ENCODE measurements at regions not wholly inside any gene's neighbourhood (a gene's known extent, or its start where the extent isn't known, plus 50 kb on each side); places are given as distances from the start of the nearest gene placed in this dataset.

- H3K27ac Mint-ChIP-seq, result no peak overlapping the region
- intact Hi-C loops (cut with micrococcal nuclease), result no loop called here
- WGBS (ENCODE audit: insufficient coverage), result 86% methylated on average over 11 of the region's 16 CpGs
These were observed 1390.5 kb downstream of the TBC1D22A start for GRCh38 chr22:48152916-48153315.

GRCh38 chr22:48152164-48152775 is 1389.8 kb downstream of the TBC1D22A start:
- peaks cover 4 to 12% of the 10 kb centered on the region in 2 donors for H3K4me1 ChIP-seq (ENCODE audit: control insufficient read depth in 2 of 2, insufficient read depth in 2 of 2, low read length in 2 of 2)
- ChIA-PET POLR2A (no interaction called here), CTCF (no interaction called here)
- Mint-ChIP-seq H3K4me3 (peak overlapping the region; percentile 6), H3K27ac (no peak overlapping the region), H3K4me1 (peaks cover 7% of the 10 kb centered on the region), H3K9me3 (ENCODE audit: insufficient read depth) (no peaks in the 10 kb centered on the region), H3K27me3 (peaks cover under 1% of the 10 kb centered on the region)
- DNase-seq (peak; percentile 58), ATAC-seq (ENCODE audit: low read depth) (no peak)
- no peaks in the 10 kb centered on the region for H3K36me3 ChIP-seq (replicated peaks in 1 of 2; ENCODE audit: control extremely low read depth in 1 of 2, control insufficient read depth in 1 of 2, extremely low read depth in 1 of 2, insufficient read depth in 2 of 2, low read length in 1 of 2)
- no peak overlapping the region for H3K9ac ChIP-seq (ENCODE audit: low read length)
- no peak overlapping the region for H3K27ac ChIP-seq (ENCODE audit: low read length in 2 of 2)
- H3K4me3 ChIP-seq (ENCODE audit: control extremely low read depth in 1 of 5, extremely low read depth in 1 of 5, insufficient read depth in 1 of 5, low read depth in 2 of 5, low read length in 4 of 5), result no peak overlapping the region
- WGBS (ENCODE audit: insufficient coverage), result 57% methylated on average over 16 of the region's 16 CpGs
- peak overlapping the region; percentile 42 for H3K4me2 ChIP-seq (replicated peaks; ENCODE audit: low read depth, low read length, poor library complexity, severe bottlenecking)
- no peaks in the 10 kb centered on the region for H3K27me3 ChIP-seq (replicated peaks in 1 of 4; ENCODE audit: control extremely low read depth in 1 of 4, control insufficient read depth in 3 of 4, insufficient read depth in 4 of 4, low read length in 3 of 4)
- no peaks in the 10 kb centered on the region for H3K79me2 ChIP-seq (ENCODE audit: control insufficient read depth, insufficient read depth, low read length)
- H4K20me1 ChIP-seq (ENCODE audit: control insufficient read depth, insufficient read depth, low read length, poor library complexity, severe bottlenecking), result no peaks in the 10 kb centered on the region
- H2AFZ ChIP-seq (ENCODE audit: insufficient read depth, low read depth, low read length, poor library complexity, severe bottlenecking), result peak overlapping the region; percentile 42
- intact Hi-C loops (cut with micrococcal nuclease), result no loop called here
- H3K9me3 ChIP-seq (ENCODE audit: control extremely low read depth in 1 of 3, control insufficient read depth in 2 of 3, insufficient read depth in 1 of 3, low read length in 2 of 3), result peaks cover 0 to 2% (median 0%) of the 10 kb centered on the region in 3 donors
- no peak for TF ChIP-seq CTCF (IDR thresholded peaks at IDR 0.05)
- TF ChIP-seq EZH2 (IDR thresholded peaks at IDR 0.05; ENCODE audit: borderline replicate concordance, insufficient read depth, low read depth, low read length, poor library complexity, severe bottlenecking), result no peak

More at GRCh38 chr22:48152916-48153315, 1390.5 kb downstream of the TBC1D22A start:
- TF ChIP-seq CTCF (IDR thresholded peaks at IDR 0.05), result no peak
- no peak for TF ChIP-seq EZH2 (IDR thresholded peaks at IDR 0.05; ENCODE audit: borderline replicate concordance, insufficient read depth, low read depth, low read length, poor library complexity, severe bottlenecking)
- Mint-ChIP-seq H3K27me3 (no peaks in the 10 kb centered on the region), H3K9me3 (ENCODE audit: insufficient read depth) (no peaks in the 10 kb centered on the region), H3K4me3 (no peak overlapping the region), H3K4me1 (peaks cover 7% of the 10 kb centered on the region)
- ChIA-PET CTCF (no interaction called here), POLR2A (no interaction called here)
- Histone ChIP-seq H4K20me1 (ENCODE audit: control insufficient read depth, insufficient read depth, low read length, poor library complexity, severe bottlenecking) (no peaks in the 10 kb centered on the region), H3K4me3 (ENCODE audit: control extremely low read depth in 1 of 5, extremely low read depth in 1 of 5, insufficient read depth in 1 of 5, low read depth in 2 of 5, low read length in 4 of 5) (no peak overlapping the region), H3K9me3 (ENCODE audit: control extremely low read depth in 1 of 3, control insufficient read depth in 2 of 3, insufficient read depth in 1 of 3, low read length in 2 of 3) (peaks cover 0 to 2% (median 0%) of the 10 kb centered on the region in 3 donors), H3K9ac (ENCODE audit: low read length) (no peak overlapping the region), H3K4me1 (ENCODE audit: control insufficient read depth in 2 of 2, insufficient read depth in 2 of 2, low read length in 2 of 2) (peaks cover 4 to 12% of the 10 kb centered on the region in 2 donors), H3K79me2 (ENCODE audit: control insufficient read depth, insufficient read depth, low read length) (no peaks in the 10 kb centered on the region), H3K4me2 (replicated peaks; ENCODE audit: low read depth, low read length, poor library complexity, severe bottlenecking) (no peak overlapping the region), H3K27me3 (replicated peaks in 1 of 4; ENCODE audit: control extremely low read depth in 1 of 4, control insufficient read depth in 3 of 4, insufficient read depth in 4 of 4, low read length in 3 of 4) (no peaks in the 10 kb centered on the region), H3K36me3 (replicated peaks in 1 of 2; ENCODE audit: control extremely low read depth in 1 of 2, control insufficient read depth in 1 of 2, extremely low read depth in 1 of 2, insufficient read depth in 2 of 2, low read length in 1 of 2) (no peaks in the 10 kb centered on the region), H2AFZ (ENCODE audit: insufficient read depth, low read depth, low read length, poor library complexity, severe bottlenecking) (no peak overlapping the region), H3K27ac (ENCODE audit: low read length in 2 of 2) (no peak overlapping the region)
- ATAC-seq (ENCODE audit: low read depth) (no peak), DNase-seq (no peak)
